ENCODE measurements at regions not wholly inside any gene's neighbourhood (a gene's known extent, or its start where the extent isn't known, plus 50 kb on each side); places are given as distances from the start of the nearest gene placed in this dataset.

DNA sequence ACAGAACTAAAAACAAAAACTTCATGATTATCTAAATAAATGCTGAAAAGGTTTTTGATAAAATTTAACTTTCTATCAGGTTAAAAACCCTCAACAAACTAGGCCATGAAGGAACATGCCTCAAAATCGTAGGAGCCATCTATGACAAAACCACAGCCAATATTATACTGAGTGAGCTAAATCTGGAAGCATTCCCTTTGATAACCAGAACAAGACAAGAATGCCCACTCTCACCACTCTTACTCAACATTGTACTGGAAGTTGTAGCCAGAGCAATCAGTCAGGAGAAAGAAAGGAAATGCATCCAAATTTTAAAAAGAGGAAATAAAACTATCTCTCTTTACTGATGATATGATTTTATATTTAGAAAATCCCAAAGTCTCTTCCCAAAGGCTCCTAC lies 228.7 kb downstream of the CHRM2 start:
- POLR2A ChIA-PET = no interaction called here
- TF ChIP-seq ZNF274 (IDR thresholded peaks at IDR 0.05; ENCODE audit: low read depth, low read length) = no peak
- peaks cover 11 to 16% of the 10 kb centered on the region in 2 experiments; a peak in 2 of 4 replicates for H3K9me3 ChIP-seq (ENCODE audit: control insufficient read depth in 1 of 2, insufficient read depth in 1 of 2, low read depth in 1 of 2, low read length in 2 of 2)
- no peak overlapping the region for H2AFZ ChIP-seq (ENCODE audit: low read depth, low read length, poor library complexity, severe bottlenecking)
- RAD21 ChIA-PET (ENCODE audit: low non-redundant PET in 1 of 2, low total read pairs in 2 of 2, uncharacterized antibody in 2 of 2, unreplicated experiment in 2 of 2) = no interaction called here
- no peaks in the 10 kb centered on the region for H3K9me2 ChIP-seq (ENCODE audit: insufficient read depth)
- H3K79me2 ChIP-seq (ENCODE audit: insufficient read depth, low read length) = no peaks in the 10 kb centered on the region
- H3K4me1 ChIP-seq (ENCODE audit: control insufficient read depth in 1 of 2, insufficient read depth in 2 of 2, low read length in 2 of 2) = no peaks in the 10 kb centered on the region
- H4K20me1 ChIP-seq (ENCODE audit: insufficient read depth) = no peaks in the 10 kb centered on the region
- no peaks in the 10 kb centered on the region for H3K36me3 ChIP-seq (ENCODE audit: control insufficient read depth in 1 of 2, insufficient read depth in 2 of 2, low read length in 2 of 2)
- no TSS peak for BruUV-seq (replicated peaks)
- intact Hi-C loops (cut with micrococcal nuclease) = no loop called here
- ATAC-seq (no peak), DNase-seq (ENCODE audit: low read depth, low spot score) (no peak)
- H3K4me3 ChIP-seq (replicated peaks in 1 of 2; ENCODE audit: low read depth in 1 of 2, low read length in 2 of 2) = no peak overlapping the region
- H3K4me2 ChIP-seq (ENCODE audit: low read length) = no peak overlapping the region
- no peak overlapping the region for H3K27ac ChIP-seq (ENCODE audit: low read depth, low read length)
- H3K27me3 ChIP-seq (ENCODE audit: insufficient read depth, low read length) = no peaks in the 10 kb centered on the region
- H3K9ac ChIP-seq (ENCODE audit: low read length) = no peak overlapping the region
- CTCF ChIA-PET = no interaction called here

- H3K9me2 ChIP-seq (ENCODE audit: insufficient read depth) = no peaks in the 10 kb centered on the region
- no peaks in the 10 kb centered on the region for H3K27me3 ChIP-seq (ENCODE audit: insufficient read depth, low read length)
- TF ChIP-seq SP1 (IDR thresholded peaks at IDR 0.05; ENCODE audit: low read depth) (no peak), POLR2A (IDR thresholded peaks at IDR 0.05; ENCODE audit: borderline replicate concordance, extremely low read depth, insufficient read depth, insufficient read length) (no peak), ZNF274 (IDR thresholded peaks at IDR 0.05; ENCODE audit: low read depth, low read length) (no peak), JUND (IDR thresholded peaks at IDR 0.05) (no peak), RAD21 (IDR thresholded peaks at IDR 0.05; ENCODE audit: low read depth) (no peak), TCF7L2 (IDR thresholded peaks at IDR 0.05; ENCODE audit: borderline replicate concordance, extremely low read depth, insufficient read depth, insufficient read length) (no peak), EZH2phosphoT487 (IDR thresholded peaks at IDR 0.05; ENCODE audit: borderline replicate concordance) (no peak), CBX3 (IDR thresholded peaks at IDR 0.05; ENCODE audit: low read depth) (no peak)
- TF ChIP-seq, protein P1, sequence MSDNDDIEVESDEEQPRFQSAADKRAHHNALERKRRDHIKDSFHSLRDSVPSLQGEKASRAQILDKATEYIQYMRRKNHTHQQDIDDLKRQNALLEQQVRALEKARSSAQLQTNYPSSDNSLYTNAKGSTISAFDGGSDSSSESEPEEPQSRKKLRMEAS (IDR thresholded peaks at IDR 0.05) = no peak
- TF ChIP-seq, protein P2, sequence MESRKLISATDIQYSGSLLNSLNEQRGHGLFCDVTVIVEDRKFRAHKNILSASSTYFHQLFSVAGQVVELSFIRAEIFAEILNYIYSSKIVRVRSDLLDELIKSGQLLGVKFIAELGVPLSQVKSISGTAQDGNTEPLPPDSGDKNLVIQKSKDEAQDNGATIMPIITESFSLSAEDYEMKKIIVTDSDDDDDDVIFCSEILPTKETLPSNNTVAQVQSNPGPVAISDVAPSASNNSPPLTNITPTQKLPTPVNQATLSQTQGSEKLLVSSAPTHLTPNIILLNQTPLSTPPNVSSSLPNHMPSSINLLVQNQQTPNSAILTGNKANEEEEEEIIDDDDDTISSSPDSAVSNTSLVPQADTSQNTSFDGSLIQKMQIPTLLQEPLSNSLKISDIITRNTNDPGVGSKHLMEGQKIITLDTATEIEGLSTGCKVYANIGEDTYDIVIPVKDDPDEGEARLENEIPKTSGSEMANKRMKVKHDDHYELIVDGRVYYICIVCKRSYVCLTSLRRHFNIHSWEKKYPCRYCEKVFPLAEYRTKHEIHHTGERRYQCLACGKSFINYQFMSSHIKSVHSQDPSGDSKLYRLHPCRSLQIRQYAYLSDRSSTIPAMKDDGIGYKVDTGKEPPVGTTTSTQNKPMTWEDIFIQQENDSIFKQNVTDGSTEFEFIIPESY (IDR thresholded peaks at IDR 0.05; ENCODE audit: extremely low read depth, insufficient replicate concordance, low read length) = no peak
- no peak overlapping the region for H3K9ac ChIP-seq (ENCODE audit: low read length)
- BruUV-seq (replicated peaks) = no TSS peak
- ATAC-seq = no peak
- no peak overlapping the region for H3K27ac ChIP-seq (ENCODE audit: low read depth, low read length)
- H3K9me3 ChIP-seq (ENCODE audit: control insufficient read depth in 1 of 2, insufficient read depth in 1 of 2, low read depth in 1 of 2, low read length in 2 of 2) = peaks cover 11 to 16% of the 10 kb centered on the region in 2 experiments; a peak in 2 of 4 replicates
- no peaks in the 10 kb centered on the region for H3K4me1 ChIP-seq (ENCODE audit: control insufficient read depth in 1 of 2, insufficient read depth in 2 of 2, low read length in 2 of 2)
- no peaks in the 10 kb centered on the region for H4K20me1 ChIP-seq (ENCODE audit: insufficient read depth)
- ChIA-PET POLR2A (no interaction called here), RAD21 (ENCODE audit: low non-redundant PET in 1 of 2, low total read pairs in 2 of 2, uncharacterized antibody in 2 of 2, unreplicated experiment in 2 of 2) (no interaction called here), CTCF (no interaction called here)
- no peaks in the 10 kb centered on the region for H3K36me3 ChIP-seq (ENCODE audit: control insufficient read depth in 1 of 2, insufficient read depth in 2 of 2, low read length in 2 of 2)
- no peak overlapping the region for H2AFZ ChIP-seq (ENCODE audit: low read depth, low read length, poor library complexity, severe bottlenecking)
- H3K4me3 ChIP-seq (replicated peaks in 1 of 2; ENCODE audit: low read depth in 1 of 2, low read length in 2 of 2) = no peak overlapping the region
- intact Hi-C loops (cut with micrococcal nuclease) = no loop called here
- H3K79me2 ChIP-seq (ENCODE audit: insufficient read depth, low read length) = no peaks in the 10 kb centered on the region
- H3K4me2 ChIP-seq (ENCODE audit: low read length) = no peak overlapping the region
- DNase-seq (ENCODE audit: low read depth, low spot score) = no peak
Observed at GRCh38 chr7:137096607-137097006, 228.2 kb downstream of the CHRM2 start.
